KMS-11 (cell line): ENCODE measurements at regions not wholly inside any gene's neighbourhood (a gene's known extent, or its start where the extent isn't known, plus 50 kb on each side); places are given as distances from the start of the nearest gene placed in this dataset.

Source experiments
- H2AFZ ChIP-seq: fragments of 200-600 bp; sonication (generic); 2 replicates; pipeline ENCODE4 v1.6.1; 2016; ENCODE audit warnings: antibody characterized with exemption, mixed run types, low read depth
- H3K27ac ChIP-seq: fragments of 200-600 bp; sonication (generic); 2 replicates; pipeline ENCODE4 v1.6.1; 2016; ENCODE audit warnings: mild to moderate bottlenecking, mixed run types
- H3K27me3 ChIP-seq: fragments of 200-600 bp; sonication (generic); 2 replicates; pipeline ENCODE4 v1.6.1; 2017; ENCODE audit warnings: mild to moderate bottlenecking, low read depth, mixed run types, moderate library complexity; ENCODE audit not compliant: insufficient read depth
- H3K36me3 ChIP-seq: fragments of 200-600 bp; sonication (generic); 2 replicates; pipeline ENCODE4 v1.6.1; 2017; ENCODE audit warnings: mild to moderate bottlenecking, mixed run types; ENCODE audit not compliant: insufficient read depth
- H3K4me1 ChIP-seq: fragments of 200-600 bp; sonication (generic); 2 replicates; pipeline ENCODE4 v1.6.1; 2016; ENCODE audit warnings: mild to moderate bottlenecking, low read depth, mixed run types; ENCODE audit not compliant: poor library complexity, severe bottlenecking
- H3K4me2 ChIP-seq: fragments of 200-600 bp; sonication (generic); 2 replicates; pipeline ENCODE4 v1.7.0; 2016; ENCODE audit warnings: mild to moderate bottlenecking, mixed run types
- H3K4me3 ChIP-seq: fragments of 200-600 bp; sonication (generic); IDR thresholded peaks from 2 replicates; pipeline ENCODE4 v1.6.1; 2017; ENCODE audit warnings: low read depth, low read length, mixed read lengths; ENCODE audit not compliant: insufficient read depth
- H3K79me2 ChIP-seq: fragments of 200-600 bp; sonication (generic); 2 replicates; pipeline ENCODE4 v1.6.1; 2016; ENCODE audit warnings: low read depth, mixed run types; ENCODE audit not compliant: insufficient read depth
- H3K9ac ChIP-seq: fragments of 200-600 bp; sonication (generic); 2 replicates; pipeline ENCODE4 v1.6.1; 2016; ENCODE audit warnings: mild to moderate bottlenecking, mixed run types
- H4K20me1 ChIP-seq: fragments of 200-600 bp; sonication (generic); 2 replicates; pipeline ENCODE4 v1.6.1; 2016; ENCODE audit warnings: mild to moderate bottlenecking, mixed run types; ENCODE audit not compliant: insufficient read depth
- CTCF ChIP-seq: fragments of 200-600 bp; sonication (generic); conservative IDR thresholded peaks from 2 replicates; pipeline ENCODE4 v1.6.1; 2017; ENCODE audit warnings: low read depth, mild to moderate bottlenecking, antibody characterized with exemption, low read length, moderate library complexity, mixed read lengths

GRCh38 chr15:92831655-92832328, 68.3 kb upstream of the CHD2 start:
- Histone ChIP-seq H3K4me2 (peak overlapping the region; percentile 100), H3K27ac (peak overlapping the region; percentile 99), H3K4me1 (peaks cover 64% of the 10 kb centered on the region), H3K79me2 (no peaks in the 10 kb centered on the region; the same call in 1 of the 2 replicates), H4K20me1 (no peaks in the 10 kb centered on the region), H2AFZ (no peak overlapping the region), H3K4me3 (no peak overlapping the region), H3K36me3 (no peaks in the 10 kb centered on the region), H3K27me3 (no peaks in the 10 kb centered on the region), H3K9ac (peak overlapping the region; percentile 82)
- no peak for TF ChIP-seq CTCF

DNA sequence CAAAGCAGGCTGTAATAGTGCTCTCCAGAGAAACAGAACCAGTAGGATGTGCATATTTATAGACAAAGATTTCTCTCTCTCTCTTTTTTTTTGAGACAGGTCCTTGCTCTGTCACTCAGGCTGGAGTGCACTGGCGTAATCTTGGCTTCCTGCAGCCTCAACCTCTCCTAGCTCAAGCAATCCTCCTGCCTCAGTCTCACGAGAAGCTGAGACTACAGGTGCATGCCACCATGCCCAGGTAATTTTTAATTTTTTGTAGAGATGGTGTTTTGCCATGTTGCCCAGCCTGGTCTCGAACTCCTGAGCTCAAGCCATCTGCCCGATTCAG, 67.1 kb upstream of the CHD2 start:
- H3K27me3 ChIP-seq = no peaks in the 10 kb centered on the region
- H3K27ac ChIP-seq = peak overlapping the region; percentile 99
- peak overlapping the region; percentile 64; the same call in 1 of the 2 replicates for H2AFZ ChIP-seq
- H3K9ac ChIP-seq = peak overlapping the region; percentile 82
- peak overlapping the region; percentile 77 for H3K4me2 ChIP-seq
- peaks cover 66% of the 10 kb centered on the region for H3K4me1 ChIP-seq
- H4K20me1 ChIP-seq = no peaks in the 10 kb centered on the region
- H3K4me3 ChIP-seq = no peak overlapping the region
- TF ChIP-seq CTCF = no peak
- H3K79me2 ChIP-seq = no peaks in the 10 kb centered on the region; the same call in 1 of the 2 replicates
- no peaks in the 10 kb centered on the region for H3K36me3 ChIP-seq

- TF ChIP-seq CTCF = no peak
- Histone ChIP-seq H3K9ac (peak overlapping the region; percentile 82), H3K4me1 (peaks cover 72% of the 10 kb centered on the region), H3K4me2 (peak overlapping the region; percentile 77), H4K20me1 (no peaks in the 10 kb centered on the region), H3K27ac (peak overlapping the region; percentile 99), H3K36me3 (no peaks in the 10 kb centered on the region), H3K79me2 (no peaks in the 10 kb centered on the region; the same call in 1 of the 2 replicates), H3K27me3 (no peaks in the 10 kb centered on the region), H2AFZ (peak overlapping the region; percentile 64; the same call in 1 of the 2 replicates), H3K4me3 (no peak overlapping the region)
Observed at GRCh38 chr15:92833493-92834271, 66.4 kb upstream of the CHD2 start.

- peak overlapping the region; percentile 59 for H3K4me2 ChIP-seq
- no peak overlapping the region for H3K4me3 ChIP-seq
- no peaks in the 10 kb centered on the region for H3K27me3 ChIP-seq
- H3K9ac ChIP-seq = peak overlapping the region; percentile 23; the same call in 1 of the 2 replicates
- no peaks in the 10 kb centered on the region for H4K20me1 ChIP-seq
- H3K79me2 ChIP-seq = no peaks in the 10 kb centered on the region
- peak overlapping the region; percentile 79 for H3K27ac ChIP-seq
- no peak overlapping the region for H2AFZ ChIP-seq
- no peaks in the 10 kb centered on the region for H3K36me3 ChIP-seq
- H3K4me1 ChIP-seq = peaks cover 54% of the 10 kb centered on the region
- TF ChIP-seq CTCF = no peak
Observed at GRCh38 chr15:92839696-92840095, 60.4 kb upstream of the CHD2 start.
